HG03039 (cell line): ENCODE measurements at regions not wholly inside any gene's neighbourhood (a gene's known extent, or its start where the extent isn't known, plus 50 kb on each side); places are given as distances from the start of the nearest gene placed in this dataset.

Experiments
- ATAC-seq: cut with Tn5 transposase; IDR thresholded peaks from one replicate; pipeline ENCODE4 v1.9.1; 2021; ENCODE audit warnings: mild to moderate bottlenecking, moderate library complexity; ENCODE audit not compliant: unreplicated experiment

GRCh38 chr15:62726461-62726860, 316.1 kb upstream of the TPM1 start:
- ATAC-seq: no peak

GRCh38 chr15:62727501-62727900, 315.0 kb upstream of the TPM1 start:
- ATAC-seq: no peak

- no peak for ATAC-seq
Observed at GRCh38 chr15:62730825-62731224, 311.7 kb upstream of the TPM1 start.

GRCh38 chr15:62732078-62732477, 310.5 kb upstream of the TPM1 start:
- ATAC-seq: no peak

GRCh38 chr15:62734706-62735105, 307.8 kb upstream of the TPM1 start:
- ATAC-seq: no peak

GRCh38 chr15:62736756-62737155, 305.8 kb upstream of the TPM1 start:
- ATAC-seq: no peak

- ATAC-seq: no peak
Observed at GRCh38 chr15:62737551-62737950, 305.0 kb upstream of the TPM1 start.

GRCh38 chr15:62739082-62739481, 303.5 kb upstream of the TPM1 start:
- no peak for ATAC-seq

- no peak for ATAC-seq
Observed at GRCh38 chr15:62739507-62739906, 303.0 kb upstream of the TPM1 start.

- no peak for ATAC-seq
Observed at GRCh38 chr15:62740141-62741004, 302.2 kb upstream of the TPM1 start.

- ATAC-seq: no peak
Observed at GRCh38 chr15:62741106-62741505, 301.4 kb upstream of the TPM1 start.

- ATAC-seq: no peak
Observed at GRCh38 chr15:62742409-62743171, 300.0 kb upstream of the TPM1 start.

- no peak for ATAC-seq
Observed at GRCh38 chr15:62745621-62746225, 296.8 kb upstream of the TPM1 start.

GRCh38 chr15:62748196-62748595, 294.4 kb upstream of the TPM1 start:
- no peak for ATAC-seq

GRCh38 chr15:62749036-62749815, 293.3 kb upstream of the TPM1 start:
- no peak for ATAC-seq

- no peak for ATAC-seq
Observed at GRCh38 chr15:62750471-62750870, 292.1 kb upstream of the TPM1 start.

GRCh38 chr15:62752657-62753517, 289.7 kb upstream of the TPM1 start:
- ATAC-seq: no peak

GRCh38 chr15:62753518-62754221, 288.9 kb upstream of the TPM1 start:
- no peak for ATAC-seq

- no peak for ATAC-seq
Observed at GRCh38 chr15:62756326-62756994, 286.1 kb upstream of the TPM1 start.
